SU-DHL-6 (cell line): ENCODE measurements at regions not wholly inside any gene's neighbourhood (a gene's known extent, or its start where the extent isn't known, plus 50 kb on each side); places are given as distances from the start of the nearest gene placed in this dataset.

Experiments
- CTCF ChIP-seq: fragments of 200-600 bp; sonication (generic); IDR thresholded peaks from one replicate; pipeline ENCODE4 v1.5.1; 2017; ENCODE audit warnings: antibody characterized with exemption, mild to moderate bottlenecking, low read length, moderate library complexity; ENCODE audit not compliant: insufficient read depth, poor library complexity, severe bottlenecking
- EZH2phosphoT487 ChIP-seq: fragments of 200-600 bp; sonication (generic), shearing (Covaris generic); conservative IDR thresholded peaks from 2 replicates; pipeline ENCODE4 v1.6.1; 2018; ENCODE audit warnings: mild to moderate bottlenecking, antibody characterized with exemption, low read length, moderate library complexity, mixed read lengths

- no peak for TF ChIP-seq CTCF
- TF ChIP-seq EZH2phosphoT487: no peak
Observed at GRCh38 chr16:86007524-86007923, 108.6 kb downstream of the IRF8 start.
